H9 (cell line): ENCODE measurements at regions not wholly inside any gene's neighbourhood (a gene's known extent, or its start where the extent isn't known, plus 50 kb on each side); places are given as distances from the start of the nearest gene placed in this dataset.

ENCODE experiments used
- DNase-seq: peaks from one replicate; pipeline ENCODE4 v3.0.0-alpha.2; 2017
- H2AFZ ChIP-seq: one replicate; pipeline ENCODE4 v1.6.1; 2013; ENCODE audit warnings: mild to moderate bottlenecking, low read length, control low read depth, moderate library complexity
- H2AK5ac ChIP-seq: 2 replicates; pipeline ENCODE4 v1.6.1; 2013; ENCODE audit warnings: low read length, control low read depth, mixed read lengths; ENCODE audit not compliant: insufficient read length
- H2BK120ac ChIP-seq: one replicate; pipeline ENCODE4 v1.6.1; 2013; ENCODE audit warnings: low read depth, mild to moderate bottlenecking, low read length, control low read depth, inconsistent platforms; ENCODE audit not compliant: poor library complexity, severe bottlenecking
- H2BK12ac ChIP-seq: 2 replicates; pipeline ENCODE4 v1.6.1; 2013; ENCODE audit warnings: low read length, control low read depth, mixed read lengths, low read depth; ENCODE audit not compliant: insufficient read length
- H2BK15ac ChIP-seq: 2 replicates; pipeline ENCODE4 v1.6.1; 2013; ENCODE audit warnings: low read depth, low read length, control low read depth
- H2BK20ac ChIP-seq: one replicate; pipeline ENCODE4 v1.6.1; 2013; ENCODE audit warnings: low read depth, mild to moderate bottlenecking, low read length, control low read depth, inconsistent platforms; ENCODE audit not compliant: poor library complexity, severe bottlenecking
- H2BK5ac ChIP-seq: 2 replicates; pipeline ENCODE4 v1.6.1; 2013; ENCODE audit warnings: low read length, control low read depth, mixed read lengths; ENCODE audit not compliant: insufficient read length
- H3K14ac ChIP-seq: 2 replicates; pipeline ENCODE4 v1.6.1; 2013; ENCODE audit warnings: low read length, control low read depth; ENCODE audit not compliant: insufficient read depth
- H3K18ac ChIP-seq: 2 replicates; pipeline ENCODE4 v1.6.1; 2013; ENCODE audit warnings: low read depth, mild to moderate bottlenecking, mixed read lengths, low read length, control low read depth; ENCODE audit not compliant: insufficient read length
- H3K23ac ChIP-seq: 2 replicates; pipeline ENCODE4 v1.6.1; 2013; ENCODE audit warnings: low read length, control low read depth, mixed read lengths, low read depth; ENCODE audit not compliant: insufficient read length
- H3K23me2 ChIP-seq: 2 replicates; pipeline ENCODE4 v1.6.1; 2013; ENCODE audit warnings: low read depth, mild to moderate bottlenecking, mixed read lengths, low read length, control low read depth; ENCODE audit not compliant: insufficient read length, poor library complexity, severe bottlenecking
- H3K27ac ChIP-seq: 2 replicates; pipeline ENCODE4 v1.5.1; 2013; ENCODE audit warnings: low read length, control low read depth, mixed read lengths, low read depth; ENCODE audit not compliant: insufficient read length
- H3K27me3 ChIP-seq: 2 replicates; pipeline ENCODE4 v1.6.1; 2013; ENCODE audit warnings: low read length, control low read depth, inconsistent platforms; ENCODE audit not compliant: insufficient read depth
- H3K4ac ChIP-seq: 2 replicates; pipeline ENCODE4 v1.6.1; 2013; ENCODE audit warnings: low read depth, mild to moderate bottlenecking, control low read depth, inconsistent platforms, low read length, moderate library complexity
- H3K4me1 ChIP-seq: 2 replicates; pipeline ENCODE4 v1.6.1; 2013; ENCODE audit warnings: low read length, control low read depth, inconsistent platforms; ENCODE audit not compliant: insufficient read depth
- H3K4me2 ChIP-seq: 2 replicates; pipeline ENCODE4 v1.6.1; 2013; ENCODE audit warnings: low read length, control low read depth, mixed read lengths; ENCODE audit not compliant: insufficient read length, insufficient read depth
- H3K56ac ChIP-seq: 2 replicates; pipeline ENCODE4 v1.6.1; 2013; ENCODE audit warnings: low read depth, mild to moderate bottlenecking, mixed read lengths, low read length, control low read depth; ENCODE audit not compliant: insufficient read length
- H3K79me1 ChIP-seq: 2 replicates; pipeline ENCODE4 v1.6.1; 2013; ENCODE audit warnings: low read depth, mild to moderate bottlenecking, moderate library complexity, low read length, control low read depth, inconsistent platforms; ENCODE audit not compliant: insufficient read depth, poor library complexity, severe bottlenecking
- H3K79me2 ChIP-seq: 2 replicates; pipeline ENCODE4 v1.6.1; 2013; ENCODE audit warnings: low read length, control low read depth, inconsistent platforms; ENCODE audit not compliant: insufficient read depth
- H3K9ac ChIP-seq: 2 replicates; pipeline ENCODE4 v1.6.1; 2013; ENCODE audit warnings: low read length, control low read depth, mixed read lengths; ENCODE audit not compliant: insufficient read length; ENCODE audit errors: extremely low read depth
- H3K9me3 ChIP-seq: one replicate; pipeline ENCODE4 v1.6.1; 2013; ENCODE audit warnings: low read depth, low read length, inconsistent platforms; ENCODE audit not compliant: control insufficient read depth
- H3T11ph ChIP-seq: one replicate; pipeline ENCODE4 v1.6.1; 2013; ENCODE audit warnings: mild to moderate bottlenecking, low read length, control low read depth, inconsistent platforms
- H4K20me1 ChIP-seq: one replicate; pipeline ENCODE4 v1.6.1; 2013; ENCODE audit not compliant: control insufficient read depth, insufficient read length, insufficient read depth
- H4K5ac ChIP-seq: 2 replicates; pipeline ENCODE4 v1.6.1; 2013; ENCODE audit warnings: low read depth, mild to moderate bottlenecking, mixed read lengths, low read length, control low read depth; ENCODE audit not compliant: insufficient read length
- H4K8ac ChIP-seq: replicated peaks from 2 replicates; pipeline ENCODE4 v1.6.1; 2013; ENCODE audit warnings: low read length, control low read depth, mixed read lengths, low read depth; ENCODE audit not compliant: insufficient read length
- H4K91ac ChIP-seq: 2 replicates; pipeline ENCODE4 v1.6.1; 2013; ENCODE audit warnings: low read depth, mild to moderate bottlenecking, moderate library complexity, mixed read lengths, low read length, control low read depth; ENCODE audit not compliant: insufficient read length
- H3K27ac Mint-ChIP-seq, 3 experiments: 2 replicates in 2 of 3; 3 replicates in 1 of 3; pipeline ENCODE4 v1.8.0; 2020 to 2021; ENCODE audit warnings: mixed read lengths in 3 of 3, mild to moderate bottlenecking in 1 of 3, moderate library complexity in 1 of 3
- H3K27me3 Mint-ChIP-seq: 2 replicates; pipeline ENCODE4 v1.8.0; 2021; ENCODE audit warnings: low read depth, mild to moderate bottlenecking, moderate library complexity, mixed read lengths
- H3K36me3 Mint-ChIP-seq, 3 experiments: 2 replicates in 2 of 3; 3 replicates in 1 of 3; pipeline ENCODE4 v1.8.0; 2020 to 2021; ENCODE audit warnings: low read depth in 3 of 3, mixed read lengths in 3 of 3; ENCODE audit not compliant: insufficient read depth in 1 of 3
- H3K4me1 Mint-ChIP-seq, 2 experiments: 2 replicates each; pipeline ENCODE4 v1.8.0; 2020; ENCODE audit warnings: mixed read lengths in 2 of 2
- H3K4me3 Mint-ChIP-seq, 2 experiments: 2 replicates in 1 of 2; 3 replicates in 1 of 2; pipeline ENCODE4 v1.8.0; 2020 to 2021; ENCODE audit warnings: mild to moderate bottlenecking in 2 of 2, mixed read lengths in 2 of 2, moderate library complexity in 1 of 2
- H3K9me3 Mint-ChIP-seq, 2 experiments: 2 replicates in 1 of 2; 3 replicates in 1 of 2; pipeline ENCODE4 v1.8.0; 2020; ENCODE audit warnings: mild to moderate bottlenecking in 2 of 2, mixed read lengths in 2 of 2, moderate library complexity in 1 of 2
- CTCF ChIP-seq: fragments of 200-600 bp; sonication (generic); conservative IDR thresholded peaks from 3 replicates; pipeline ENCODE4 v1.8.0; 2021; ENCODE audit warnings: antibody characterized with exemption, mild to moderate bottlenecking
- WGBS: extraction: QIAGEN DNeasy Blood & Tissue Kit; methylation state at CpG from one replicate; pipeline ENCODE4 v1.1.7; 2013; ENCODE audit warnings: missing lambda C conversion rate, low lambda C conversion rate, mixed read lengths; ENCODE audit not compliant: insufficient read length; ENCODE audit errors: extremely low coverage; 5-methylcytosine and 5-hydroxymethylcytosine counted together

- no peaks in the 10 kb centered on the region; a peak in 1 of 7 replicates for H3K36me3 Mint-ChIP-seq
- no peak overlapping the region for H2BK20ac ChIP-seq
- H3K23me2 ChIP-seq: no peaks in the 10 kb centered on the region
- H4K20me1 ChIP-seq: no peaks in the 10 kb centered on the region
- no peak overlapping the region for H3K23ac ChIP-seq
- H3K4me1 ChIP-seq: no peaks in the 10 kb centered on the region
- no peaks in the 10 kb centered on the region for H3K79me2 ChIP-seq
- DNase-seq: no peak
- no peak overlapping the region for H4K5ac ChIP-seq
- H2AFZ ChIP-seq: no peak overlapping the region
- H2AK5ac ChIP-seq: no peak overlapping the region
- H3K27me3 ChIP-seq: no peaks in the 10 kb centered on the region
- H2BK5ac ChIP-seq: no peak overlapping the region
- H3K27ac Mint-ChIP-seq: no peak overlapping the region
- no peak overlapping the region for H3K4ac ChIP-seq
- no peak overlapping the region for H2BK12ac ChIP-seq
- H4K8ac ChIP-seq: no peak overlapping the region
- H3K4me2 ChIP-seq: no peak overlapping the region
- no peak overlapping the region for H3K18ac ChIP-seq
- H4K91ac ChIP-seq: no peak overlapping the region
- H3K79me1 ChIP-seq: no peaks in the 10 kb centered on the region
- H3K4me1 Mint-ChIP-seq: no peaks in the 10 kb centered on the region
- no CpG with 5 or more reads among the region's 1 CpG for WGBS
- no peak overlapping the region for H2BK15ac ChIP-seq
- no peak overlapping the region for H3K56ac ChIP-seq
- H3T11ph ChIP-seq: no peak overlapping the region
- H3K9ac ChIP-seq: no peak overlapping the region
- peaks cover 12% of the 10 kb centered on the region for H3K9me3 ChIP-seq
- H3K4me3 Mint-ChIP-seq: no peak overlapping the region
- H3K14ac ChIP-seq: no peak overlapping the region
- peaks cover 52 to 54% of the 10 kb centered on the region in 2 experiments for H3K9me3 Mint-ChIP-seq
- H2BK120ac ChIP-seq: no peak overlapping the region
- no peaks in the 10 kb centered on the region for H3K27me3 Mint-ChIP-seq
- no peak overlapping the region for H3K27ac ChIP-seq
- no peak for TF ChIP-seq CTCF
Measured at GRCh38 chrX:146755214-146755613, 54.4 kb upstream of the CXorf51B start.
